ENCODE measurements at regions not wholly inside any gene's neighbourhood (a gene's known extent, or its start where the extent isn't known, plus 50 kb on each side); places are given as distances from the start of the nearest gene placed in this dataset.

DNA sequence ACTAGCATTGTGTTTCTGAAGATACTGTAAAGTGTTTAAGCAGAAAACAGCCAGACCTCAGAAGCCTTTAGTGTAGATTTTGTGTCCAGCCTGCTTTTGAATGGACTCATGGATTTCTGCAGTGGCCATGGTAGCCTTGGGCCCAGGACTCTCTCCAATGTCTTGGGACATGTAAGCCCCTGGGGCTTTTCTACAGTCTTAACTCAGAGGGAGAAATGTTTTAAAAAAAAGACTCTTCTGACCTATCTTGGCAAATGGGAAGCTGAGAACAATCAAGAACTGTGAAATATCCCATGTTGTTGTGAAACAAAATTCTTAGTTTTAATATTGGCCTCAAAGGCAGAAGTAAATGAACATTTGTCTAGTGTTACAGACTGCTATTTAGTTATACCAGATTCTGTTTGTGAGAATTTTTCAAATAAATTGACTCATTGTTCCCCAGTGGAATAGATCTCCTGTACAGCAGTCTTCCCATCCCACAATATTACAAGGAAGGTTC, 112.5 kb upstream of the DMAC1 start:
- ATAC-seq (ENCODE audit: insufficient read depth, low FRiP score) (no peak), DNase-seq (no peak)
- no peaks in the 10 kb centered on the region for H3K27me3 ChIP-seq (ENCODE audit: control insufficient read depth in 3 of 3, insufficient read depth in 3 of 3, low read length in 2 of 3)
- no peak overlapping the region for H3K4me3 ChIP-seq
- no peak overlapping the region for H3K9ac ChIP-seq (ENCODE audit: insufficient read depth in 1 of 2, low read length in 2 of 2)
- no peak overlapping the region for H3K27ac ChIP-seq (ENCODE audit: low read depth in 1 of 2, low read length in 1 of 2)
- peaks cover 0 to 6% (median 0%) of the 10 kb centered on the region in 5 donors for H3K4me1 ChIP-seq (ENCODE audit: control insufficient read depth in 5 of 5, insufficient read depth in 5 of 5, low read length in 5 of 5)
- no peaks in the 10 kb centered on the region for H3K9me3 ChIP-seq (ENCODE audit: control insufficient read depth in 4 of 4, insufficient read depth in 3 of 4, low read length in 3 of 4)
- H3K36me3 ChIP-seq (ENCODE audit: control insufficient read depth in 4 of 4, insufficient read depth in 4 of 4, low read length in 4 of 4): no peaks in the 10 kb centered on the region
- TF ChIP-seq, protein P1, sequence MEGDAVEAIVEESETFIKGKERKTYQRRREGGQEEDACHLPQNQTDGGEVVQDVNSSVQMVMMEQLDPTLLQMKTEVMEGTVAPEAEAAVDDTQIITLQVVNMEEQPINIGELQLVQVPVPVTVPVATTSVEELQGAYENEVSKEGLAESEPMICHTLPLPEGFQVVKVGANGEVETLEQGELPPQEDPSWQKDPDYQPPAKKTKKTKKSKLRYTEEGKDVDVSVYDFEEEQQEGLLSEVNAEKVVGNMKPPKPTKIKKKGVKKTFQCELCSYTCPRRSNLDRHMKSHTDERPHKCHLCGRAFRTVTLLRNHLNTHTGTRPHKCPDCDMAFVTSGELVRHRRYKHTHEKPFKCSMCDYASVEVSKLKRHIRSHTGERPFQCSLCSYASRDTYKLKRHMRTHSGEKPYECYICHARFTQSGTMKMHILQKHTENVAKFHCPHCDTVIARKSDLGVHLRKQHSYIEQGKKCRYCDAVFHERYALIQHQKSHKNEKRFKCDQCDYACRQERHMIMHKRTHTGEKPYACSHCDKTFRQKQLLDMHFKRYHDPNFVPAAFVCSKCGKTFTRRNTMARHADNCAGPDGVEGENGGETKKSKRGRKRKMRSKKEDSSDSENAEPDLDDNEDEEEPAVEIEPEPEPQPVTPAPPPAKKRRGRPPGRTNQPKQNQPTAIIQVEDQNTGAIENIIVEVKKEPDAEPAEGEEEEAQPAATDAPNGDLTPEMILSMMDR (IDR thresholded peaks at IDR 0.05; ENCODE audit: control extremely low read depth, extremely low read depth): no peak

DNA sequence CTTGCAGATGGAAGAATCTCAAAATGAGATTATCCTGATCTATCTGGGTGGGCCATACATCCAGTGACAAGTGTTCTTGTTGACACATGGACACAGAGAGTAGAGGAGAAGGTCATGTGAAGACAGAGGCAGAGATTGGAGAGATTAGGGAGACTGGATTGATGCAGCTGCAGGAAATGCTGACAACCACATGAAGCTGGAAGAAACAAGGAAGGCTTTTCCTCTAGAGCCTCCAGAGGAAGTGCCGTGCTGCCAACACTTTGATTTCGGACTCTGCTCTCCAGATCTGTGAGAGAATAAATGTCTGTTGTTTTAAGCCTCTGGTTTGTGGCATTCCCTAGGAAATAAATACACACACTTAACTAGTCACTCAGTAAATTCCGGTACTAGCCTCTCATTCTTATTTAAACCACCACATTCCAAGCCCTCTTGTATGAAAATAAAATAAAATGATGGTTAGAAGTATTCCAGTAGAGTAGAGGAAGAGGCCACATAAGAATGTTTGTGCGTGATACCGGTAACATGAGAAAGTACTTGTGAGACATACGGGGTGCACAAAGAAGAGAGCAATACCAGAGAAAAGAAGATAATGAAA, 110.9 kb upstream of the DMAC1 start:
- H3K27ac ChIP-seq (ENCODE audit: low read depth in 1 of 2, low read length in 1 of 2): no peak overlapping the region
- H3K4me1 ChIP-seq (ENCODE audit: control insufficient read depth in 5 of 5, insufficient read depth in 5 of 5, low read length in 5 of 5): peaks cover 0 to 12% (median 0%) of the 10 kb centered on the region in 5 donors
- ATAC-seq (ENCODE audit: insufficient read depth, low FRiP score) (no peak), DNase-seq (peak in 2 of 3 donors; percentile 36 to 60)
- WGBS, 2 donors: 43 to 62% methylated on average over 6 of the region's 6 CpGs
- H3K36me3 ChIP-seq (ENCODE audit: control insufficient read depth in 4 of 4, insufficient read depth in 4 of 4, low read length in 4 of 4): no peaks in the 10 kb centered on the region
- H3K27me3 ChIP-seq (ENCODE audit: control insufficient read depth in 3 of 3, insufficient read depth in 3 of 3, low read length in 2 of 3): no peaks in the 10 kb centered on the region
- TF ChIP-seq, protein P1 (IDR thresholded peaks at IDR 0.05; ENCODE audit: control extremely low read depth, extremely low read depth): no peak
- no peak overlapping the region for H3K4me3 ChIP-seq
- no peaks in the 10 kb centered on the region for H3K9me3 ChIP-seq (ENCODE audit: control insufficient read depth in 4 of 4, insufficient read depth in 3 of 4, low read length in 3 of 4)
- H3K9ac ChIP-seq (ENCODE audit: insufficient read depth in 1 of 2, low read length in 2 of 2): no peak overlapping the region

DNA sequence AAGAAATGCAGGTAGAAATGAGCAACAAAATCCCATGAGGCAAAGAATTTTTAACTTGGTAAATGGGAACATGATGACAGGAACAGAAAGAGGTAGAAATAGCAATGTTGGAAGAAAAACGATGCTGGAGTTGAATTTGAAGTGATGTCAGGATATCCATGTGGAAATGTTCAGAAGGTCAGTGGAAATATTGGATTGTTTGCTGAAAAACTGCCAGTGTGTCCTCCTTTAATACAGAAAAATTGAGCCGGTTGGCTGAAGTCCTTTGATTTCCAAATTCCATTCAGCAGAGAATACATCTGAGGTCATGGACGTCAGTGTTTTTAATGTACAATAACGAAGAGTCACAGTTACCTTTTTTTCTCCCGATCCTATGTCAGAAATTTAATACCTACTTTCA, 110.0 kb upstream of the DMAC1 start:
- peak in 1 of 3 donors; percentile 7 for DNase-seq
- Histone ChIP-seq H3K9me3 (ENCODE audit: control insufficient read depth in 4 of 4, insufficient read depth in 3 of 4, low read length in 3 of 4) (no peaks in the 10 kb centered on the region), H3K9ac (ENCODE audit: insufficient read depth in 1 of 2, low read length in 2 of 2) (no peak overlapping the region), H3K4me3 (no peak overlapping the region), H3K27me3 (ENCODE audit: control insufficient read depth in 3 of 3, insufficient read depth in 3 of 3, low read length in 2 of 3) (no peaks in the 10 kb centered on the region), H3K4me1 (ENCODE audit: control insufficient read depth in 5 of 5, insufficient read depth in 5 of 5, low read length in 5 of 5) (peaks cover 0 to 12% (median 0%) of the 10 kb centered on the region in 5 donors), H3K27ac (ENCODE audit: low read depth in 1 of 2, low read length in 1 of 2) (no peak overlapping the region), H3K36me3 (ENCODE audit: control insufficient read depth in 4 of 4, insufficient read depth in 4 of 4, low read length in 4 of 4) (no peaks in the 10 kb centered on the region)
- ATAC-seq (ENCODE audit: insufficient read depth, low FRiP score): no peak
- TF ChIP-seq, protein P1 (IDR thresholded peaks at IDR 0.05; ENCODE audit: control extremely low read depth, extremely low read depth): no peak
- WGBS, 2 donors: 83 to 95% methylated on average over 5 of the region's 5 CpGs

Data from lung (tissue), 11 donors.